HG02763 (cell line): ENCODE measurements at regions not wholly inside any gene's neighbourhood (a gene's known extent, or its start where the extent isn't known, plus 50 kb on each side); places are given as distances from the start of the nearest gene placed in this dataset.

Experiments used
- ATAC-seq: cut with Tn5 transposase; IDR thresholded peaks from one replicate; pipeline ENCODE4 v1.9.1; 2021; ENCODE audit warnings: mild to moderate bottlenecking, moderate library complexity; ENCODE audit not compliant: unreplicated experiment

DNA sequence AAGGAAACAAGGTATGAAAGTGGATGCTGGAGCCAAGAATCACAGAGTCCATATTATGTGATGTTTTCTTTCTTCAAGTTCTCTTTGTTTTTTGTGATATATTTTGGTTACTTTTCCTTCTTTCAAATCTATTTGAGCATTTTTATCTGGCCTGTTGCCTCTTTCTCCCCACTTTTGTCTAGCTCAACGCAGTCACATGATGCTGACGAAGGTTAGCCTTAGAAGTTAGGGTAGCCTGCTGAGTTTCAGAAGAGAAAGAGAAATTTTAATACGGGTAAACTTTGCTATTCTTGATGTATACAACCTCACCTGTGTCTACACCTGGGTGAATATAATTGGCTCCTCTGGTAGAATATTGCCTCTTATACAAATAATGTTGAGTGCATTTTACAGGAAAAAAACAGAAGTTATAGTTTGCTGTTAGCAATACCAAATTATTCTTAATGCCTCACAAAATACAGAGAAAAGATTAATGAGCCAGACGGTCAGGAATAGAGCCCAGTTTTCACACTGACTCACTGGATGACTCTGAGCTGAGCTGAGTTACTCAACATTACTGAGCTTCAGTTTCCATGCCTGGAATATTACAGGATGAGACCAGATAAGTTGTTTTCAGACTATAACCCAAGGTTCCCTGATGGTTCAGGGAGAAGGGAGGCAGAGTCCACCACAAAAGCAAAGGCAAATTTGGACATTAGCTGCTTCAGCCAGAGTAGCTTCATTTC, 161.6 kb upstream of the BDNF start:
- ATAC-seq, result no peak

DNA sequence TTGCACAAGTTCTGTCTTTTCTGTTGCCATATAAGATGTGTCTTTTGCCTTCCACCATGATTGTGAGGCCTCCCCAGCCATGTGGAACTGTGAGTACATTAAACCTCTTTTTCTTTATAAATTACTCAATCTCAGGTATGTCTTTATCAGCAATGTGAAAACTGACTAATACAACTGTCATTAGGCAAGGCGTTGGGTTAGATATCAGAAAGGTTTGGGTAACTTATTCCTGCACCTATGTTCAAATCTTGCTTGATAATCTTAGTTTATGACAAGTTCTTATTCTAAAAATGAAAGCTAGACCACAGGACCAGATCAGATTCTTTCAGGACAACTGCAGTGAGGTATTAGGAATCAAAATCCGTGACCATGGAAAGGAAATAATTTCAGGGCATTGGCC, 160.6 kb upstream of the BDNF start:
- ATAC-seq, result no peak

DNA sequence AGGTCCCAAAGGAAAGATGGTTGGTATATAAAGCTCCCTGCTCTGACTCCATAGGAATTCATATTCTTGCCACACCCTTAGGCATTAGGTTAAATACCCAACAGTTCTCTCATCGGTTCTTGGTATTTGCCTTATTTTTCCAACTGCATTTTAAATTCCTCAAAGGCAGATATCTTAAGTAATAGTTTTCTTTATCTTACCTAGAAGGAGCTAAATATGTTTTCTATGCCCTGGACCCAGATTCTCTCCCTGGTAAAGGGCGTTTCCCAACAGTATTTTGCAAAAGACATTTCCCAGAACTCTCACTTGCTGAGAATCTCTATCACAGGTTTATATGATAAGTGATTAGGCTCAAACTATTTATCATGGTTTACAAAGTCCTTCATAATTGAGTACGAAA, 158.6 kb upstream of the BDNF start:
- no peak for ATAC-seq

DNA sequence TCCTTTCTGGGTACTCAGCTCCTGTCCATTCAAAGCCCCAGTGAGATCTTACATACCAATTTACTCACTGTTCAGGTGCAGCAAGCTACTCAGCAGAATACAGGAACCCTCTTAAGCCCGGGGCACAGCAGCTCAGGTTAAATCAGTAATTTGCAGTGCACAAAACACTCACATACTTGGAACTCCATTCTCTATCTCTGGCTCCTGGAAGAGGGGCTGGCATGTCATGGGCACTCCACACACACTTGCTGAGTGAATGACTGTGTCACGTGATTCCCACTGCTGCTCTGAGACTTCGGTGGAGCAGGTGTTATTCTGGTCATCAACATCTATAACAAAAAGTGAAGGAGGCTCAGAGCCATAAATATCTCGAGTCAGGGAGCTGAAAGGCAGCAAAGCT, 157.3 kb upstream of the BDNF start:
- no peak for ATAC-seq

DNA sequence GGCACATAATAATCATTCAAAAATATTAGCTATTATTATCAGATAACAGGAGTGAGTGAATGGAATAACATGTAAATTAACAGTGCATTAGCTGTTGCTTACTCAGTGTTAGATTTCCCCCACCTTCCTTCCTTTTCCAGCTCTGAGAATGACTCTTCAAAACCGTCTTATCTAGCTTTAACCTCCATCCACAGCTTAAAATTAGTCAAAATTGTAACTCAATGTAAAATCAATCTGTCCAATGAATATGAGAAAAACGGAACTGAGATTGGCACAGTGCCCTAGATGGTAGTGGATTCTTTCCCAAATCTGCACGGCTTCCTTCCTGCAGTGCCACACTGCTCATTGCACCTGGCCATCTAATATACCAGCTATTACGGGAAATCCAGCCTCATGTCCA, 156.8 kb upstream of the BDNF start:
- ATAC-seq, result peak; percentile 45

DNA sequence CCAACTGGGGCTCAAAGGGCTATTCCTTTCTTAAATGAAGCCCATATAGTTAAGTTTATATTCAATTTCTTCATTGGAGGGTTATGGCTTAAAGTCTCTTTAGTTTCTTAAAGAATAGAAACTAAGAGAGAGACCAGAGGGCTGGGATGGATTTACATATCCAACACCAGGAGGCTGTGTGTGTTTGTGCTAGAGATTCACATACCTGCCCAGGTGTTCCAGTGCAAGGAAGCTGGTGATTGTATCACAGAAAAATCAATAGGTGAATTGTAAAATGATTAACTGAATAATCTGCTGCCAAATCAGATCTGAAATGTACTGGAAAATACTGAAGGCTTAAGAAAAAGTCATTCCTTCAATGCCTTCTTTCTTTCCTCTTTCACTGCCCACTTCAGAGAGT, 148.2 kb upstream of the BDNF start:
- ATAC-seq, result no peak

DNA sequence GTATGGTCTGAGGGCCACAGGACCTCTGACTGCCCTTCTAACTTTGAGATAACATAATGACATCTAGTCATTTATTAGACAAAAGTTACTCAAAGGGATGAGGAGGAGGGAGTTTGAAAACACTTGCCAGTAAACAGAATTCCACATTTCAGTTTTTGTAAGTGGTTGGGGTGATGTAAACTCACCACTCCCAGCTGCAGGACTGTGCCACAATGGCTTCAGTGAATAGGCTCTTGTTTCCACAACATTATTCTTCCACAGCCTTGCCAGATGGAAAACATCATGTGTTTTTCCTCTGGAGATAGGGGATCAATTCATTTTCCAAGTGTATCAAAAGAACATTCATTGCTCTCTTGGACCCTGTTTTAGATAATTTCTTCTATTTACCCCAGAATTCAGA, 147.2 kb upstream of the BDNF start:
- no peak for ATAC-seq

DNA sequence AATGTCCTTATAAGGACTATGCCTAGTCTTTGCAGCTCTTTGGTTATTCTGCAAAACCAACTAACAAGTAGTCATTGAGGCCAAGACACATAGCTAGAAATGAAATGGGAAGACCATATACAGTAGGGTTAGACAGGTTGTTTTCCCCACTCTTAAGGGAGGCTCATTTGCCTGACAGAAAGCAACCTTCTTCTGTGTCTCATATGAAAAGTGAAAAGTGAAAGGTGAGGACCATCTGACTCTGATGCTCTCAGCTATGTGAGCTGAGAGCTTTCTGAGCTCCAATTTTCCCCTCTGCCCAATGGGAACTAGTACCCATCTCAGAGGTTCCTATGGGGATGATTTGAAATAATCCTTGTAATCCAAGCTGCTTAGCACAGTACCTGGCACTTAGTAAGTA, 142.0 kb upstream of the BDNF start:
- ATAC-seq, result no peak

DNA sequence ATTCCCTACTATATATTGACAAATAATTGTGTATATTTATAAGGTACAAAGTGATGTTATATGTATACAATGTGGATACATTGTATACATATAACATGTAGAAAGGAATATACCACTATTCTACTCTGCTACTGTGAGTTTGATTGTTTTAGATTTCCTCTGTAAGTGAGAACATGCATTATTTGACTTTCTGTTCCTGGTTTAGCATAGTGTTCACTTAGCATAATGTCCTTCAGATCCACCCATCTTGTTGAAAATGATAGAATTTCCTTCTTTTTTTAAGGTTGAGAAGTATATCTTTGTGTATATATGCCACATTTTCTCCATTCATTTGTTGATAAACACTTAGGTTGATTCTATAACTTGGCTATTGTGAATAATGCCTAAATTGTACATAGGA, 140.8 kb upstream of the BDNF start:
- ATAC-seq, result no peak

DNA sequence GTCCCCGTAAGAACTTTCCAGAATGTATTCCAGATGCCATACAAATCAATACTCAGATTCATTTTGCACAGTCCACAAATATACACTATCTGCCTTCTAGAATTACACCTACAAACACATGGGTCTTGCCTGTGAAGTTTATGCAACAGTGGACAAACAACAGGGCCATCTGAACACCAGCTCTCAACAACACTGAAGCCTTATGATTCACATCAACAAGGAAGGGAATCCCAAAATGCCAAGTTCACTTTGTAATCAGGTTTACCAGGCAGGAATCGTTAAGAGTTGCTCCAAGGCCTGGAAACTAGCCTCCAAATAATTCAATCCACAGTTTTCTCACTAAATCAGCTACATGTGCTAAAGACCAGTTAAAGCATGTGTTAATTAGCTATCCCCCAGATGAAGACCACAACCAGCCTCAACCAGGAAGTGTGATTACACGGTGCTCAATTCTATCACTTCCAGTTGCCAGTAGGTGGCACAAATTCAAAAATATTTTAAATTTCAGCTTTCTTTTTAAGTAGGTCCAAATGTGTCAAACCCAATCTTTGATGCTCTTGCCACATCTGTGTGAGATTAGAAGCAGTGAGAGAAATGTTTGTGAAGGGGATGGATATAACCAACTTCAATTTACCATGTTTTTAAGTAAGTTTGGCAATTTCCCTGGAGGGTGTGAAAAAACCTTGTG, 139.1 kb upstream of the BDNF start:
- ATAC-seq, result no peak

DNA sequence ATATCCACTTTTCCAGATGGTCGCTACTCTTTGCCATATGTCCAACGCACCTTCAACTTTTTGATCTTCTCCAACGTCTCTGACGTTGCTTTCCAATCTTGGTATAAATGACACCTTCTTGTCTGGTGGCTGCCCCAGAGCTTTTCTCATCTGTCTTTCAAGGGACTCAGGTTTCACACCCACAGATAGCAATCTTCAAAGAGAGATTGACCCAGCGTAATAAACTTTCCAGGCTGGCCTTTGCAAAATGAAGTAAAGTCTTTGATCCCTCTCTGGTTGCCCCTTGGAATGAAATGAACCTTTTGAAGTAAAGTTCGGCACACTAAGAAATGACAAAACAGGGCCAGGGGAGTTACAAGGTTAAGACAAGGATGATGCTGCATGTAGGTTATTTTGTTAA, 138.4 kb upstream of the BDNF start:
- ATAC-seq, result no peak

DNA sequence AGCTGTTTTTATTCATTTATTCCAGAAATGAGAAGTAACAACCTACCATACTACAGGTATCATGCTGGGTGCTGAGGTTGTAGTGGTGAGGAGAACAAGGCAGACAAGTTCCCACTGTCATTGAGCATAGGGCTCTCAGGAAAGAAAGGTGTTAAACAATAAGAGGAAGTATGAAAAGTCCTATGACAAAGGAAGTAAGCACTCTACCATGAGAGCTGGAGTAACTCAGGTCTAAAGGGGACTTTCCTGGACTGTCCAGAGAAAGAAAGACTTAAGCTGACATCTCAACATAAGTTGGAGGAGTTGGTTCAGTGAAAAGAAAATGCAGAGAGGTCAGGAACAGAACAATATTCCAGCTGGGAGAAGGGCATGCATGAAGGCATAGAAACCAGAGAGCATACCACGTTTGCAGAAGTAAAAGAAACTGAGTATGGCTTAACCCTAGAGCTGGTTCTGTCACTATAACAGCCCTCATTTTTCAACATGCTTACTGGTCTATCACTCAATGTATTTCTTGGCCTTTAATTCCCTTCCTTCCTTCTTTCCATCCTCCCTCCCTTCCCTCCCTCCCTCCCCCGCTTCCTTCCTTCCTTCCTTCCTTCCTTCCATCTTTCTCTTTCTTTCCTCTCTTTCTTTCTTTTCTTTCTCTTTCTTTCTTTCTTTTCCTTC, 137.8 kb upstream of the BDNF start:
- peak; percentile 89 for ATAC-seq

DNA sequence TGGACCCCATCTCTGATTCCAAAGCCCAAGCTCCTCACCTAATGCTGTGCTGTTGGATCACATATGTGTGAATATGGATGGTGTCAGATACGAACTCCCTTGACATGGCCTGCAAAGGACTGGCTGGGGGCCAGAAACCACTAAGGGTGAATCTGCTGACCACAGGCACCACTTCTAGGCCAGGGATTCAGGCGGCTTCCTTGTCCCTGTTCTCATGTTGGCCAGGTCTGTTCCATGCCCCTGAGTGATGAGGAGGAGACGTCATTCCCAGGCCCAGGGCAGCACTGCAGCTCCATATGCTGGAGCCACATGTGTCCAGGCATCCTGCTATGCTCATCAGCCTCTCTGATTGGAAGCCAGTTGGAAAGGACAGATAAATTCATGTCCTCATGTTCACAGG, 130.0 kb upstream of the BDNF start:
- ATAC-seq, result no peak

DNA sequence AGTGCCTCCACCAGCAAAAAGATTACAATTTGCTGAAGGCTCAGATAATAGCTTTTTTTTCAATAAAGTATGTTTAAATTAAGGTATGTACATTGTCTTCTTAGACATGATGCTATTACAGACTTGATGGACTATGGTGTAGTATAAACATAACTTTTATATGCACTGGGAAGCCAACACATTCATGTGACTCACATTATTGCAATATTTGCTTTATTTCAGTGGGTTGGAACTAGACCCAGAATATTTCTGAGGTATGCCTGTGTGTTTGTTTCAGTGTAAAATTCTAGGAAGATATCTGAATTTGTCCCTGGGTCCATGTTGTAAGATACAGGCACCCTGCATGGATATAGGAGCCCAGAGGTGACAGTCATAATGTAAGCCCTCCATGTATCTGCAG, 120.0 kb upstream of the BDNF start:
- ATAC-seq, result no peak

DNA sequence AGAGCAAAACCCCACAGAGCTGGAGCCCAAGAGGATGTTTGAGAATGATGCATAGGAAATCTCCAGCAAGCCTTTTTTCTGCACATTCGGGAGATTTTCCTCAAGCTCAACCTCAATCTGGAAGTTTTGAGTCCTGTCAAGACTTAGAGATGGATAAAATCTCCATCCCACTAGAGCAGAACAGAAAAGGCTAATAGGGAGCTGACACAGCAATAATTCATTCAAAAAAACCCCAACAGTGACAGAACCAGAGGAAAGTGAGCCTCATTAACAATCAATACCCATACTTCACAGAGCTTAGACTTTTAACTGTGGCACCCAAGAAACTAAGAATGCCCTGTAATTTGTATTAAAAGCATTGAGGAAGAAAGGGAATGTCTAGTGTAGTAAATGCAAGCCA, 115.9 kb upstream of the BDNF start:
- ATAC-seq, result no peak

DNA sequence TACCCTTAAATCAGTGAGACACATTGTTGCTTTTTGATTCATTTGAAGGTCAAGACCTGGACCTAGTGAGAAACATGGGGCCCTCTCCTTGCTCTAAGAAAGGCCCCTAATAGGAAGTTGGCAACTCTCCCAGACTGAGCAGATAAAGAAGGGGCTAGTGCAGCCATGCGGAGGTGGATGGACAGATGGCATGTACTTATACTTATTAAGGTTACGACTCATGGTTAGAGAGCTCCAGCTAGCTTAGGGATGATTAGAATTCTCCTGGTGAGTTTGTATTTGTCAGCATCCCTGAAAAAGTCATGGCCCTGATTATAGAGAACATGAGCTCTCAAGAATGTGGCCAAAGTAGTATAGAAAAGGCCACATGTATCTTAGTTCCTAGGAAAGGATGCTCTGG, 112.1 kb upstream of the BDNF start:
- no peak for ATAC-seq

DNA sequence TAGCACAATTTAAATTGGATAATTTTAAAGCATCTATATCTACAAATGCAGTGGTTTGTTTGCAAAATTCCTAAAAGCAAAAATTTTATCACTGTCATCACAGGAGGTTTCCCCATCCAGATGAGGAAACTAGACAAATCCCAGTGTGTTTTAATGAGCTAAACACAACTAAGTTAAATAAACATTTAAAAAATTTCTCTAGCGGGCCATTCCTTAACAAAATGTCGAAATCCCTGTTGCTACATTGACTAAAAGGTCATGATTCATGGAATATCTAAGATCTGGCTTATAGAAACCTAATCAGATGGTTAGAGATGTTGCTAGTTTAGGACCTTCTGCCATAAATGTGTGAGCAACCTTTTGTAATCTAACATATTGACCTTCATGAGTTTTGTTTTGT, 107.3 kb upstream of the BDNF start:
- no peak for ATAC-seq

DNA sequence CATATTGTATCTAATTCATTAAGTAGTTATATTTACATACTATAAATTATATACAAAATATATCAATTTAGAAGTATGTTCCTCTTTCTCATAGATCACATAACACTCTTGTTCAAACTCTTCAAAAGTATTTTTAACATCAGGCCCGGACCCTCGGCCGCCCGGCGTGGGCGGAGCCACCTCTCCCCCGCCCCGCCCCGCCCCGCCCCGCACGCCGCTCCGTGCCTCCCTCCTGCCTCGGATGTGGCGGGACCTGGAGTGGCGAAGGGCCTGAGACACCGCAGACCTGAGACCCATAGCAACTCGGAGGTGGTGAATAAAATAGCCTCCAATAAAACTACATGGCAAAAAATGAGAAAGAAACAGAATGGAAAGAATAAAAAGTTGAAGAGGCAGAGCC, 105.9 kb upstream of the BDNF start:
- no peak for ATAC-seq

DNA sequence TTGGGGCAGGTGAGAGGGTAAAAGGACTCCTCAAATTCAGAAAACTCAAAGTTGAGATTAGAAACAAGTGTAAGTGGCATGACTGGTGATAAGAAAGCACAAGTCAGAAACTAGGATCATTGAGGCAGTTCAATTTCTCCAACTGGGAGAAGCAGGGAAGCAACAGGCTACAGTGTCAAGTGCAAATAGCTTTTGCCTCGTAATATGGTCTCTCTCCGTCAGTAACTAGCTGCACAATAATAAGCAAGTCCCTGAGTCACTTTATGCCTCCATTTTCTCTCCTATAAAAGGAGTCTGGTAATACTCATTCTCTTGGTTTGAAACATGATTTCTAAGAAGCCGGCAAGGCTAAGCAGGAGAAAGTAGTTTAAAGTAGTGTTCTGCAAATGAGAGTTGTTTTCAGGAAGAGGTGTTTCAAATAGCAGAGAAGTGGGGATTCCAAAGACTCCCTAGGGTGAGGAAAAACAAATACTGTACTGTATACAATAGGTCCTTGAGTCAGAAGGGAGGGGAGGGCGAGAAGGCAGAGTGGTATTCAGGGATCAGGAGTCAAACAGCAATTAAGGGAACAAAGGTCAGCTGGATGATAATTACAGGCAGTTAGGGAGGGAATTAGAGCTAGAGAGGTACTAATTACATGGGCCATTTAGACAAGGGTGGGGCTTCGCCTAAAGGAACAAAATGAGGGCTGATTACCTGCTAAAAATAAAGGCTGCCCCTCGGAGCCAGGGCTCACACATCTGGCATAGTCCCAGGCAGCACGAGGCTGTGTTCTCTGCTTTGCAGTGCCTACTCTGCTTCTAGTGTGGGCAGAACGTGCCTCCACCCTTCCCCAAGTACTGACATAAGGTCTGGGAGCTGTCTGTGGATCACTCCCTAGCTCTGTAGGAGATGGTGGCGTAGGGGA, 96.0 kb upstream of the BDNF start:
- no peak for ATAC-seq

DNA sequence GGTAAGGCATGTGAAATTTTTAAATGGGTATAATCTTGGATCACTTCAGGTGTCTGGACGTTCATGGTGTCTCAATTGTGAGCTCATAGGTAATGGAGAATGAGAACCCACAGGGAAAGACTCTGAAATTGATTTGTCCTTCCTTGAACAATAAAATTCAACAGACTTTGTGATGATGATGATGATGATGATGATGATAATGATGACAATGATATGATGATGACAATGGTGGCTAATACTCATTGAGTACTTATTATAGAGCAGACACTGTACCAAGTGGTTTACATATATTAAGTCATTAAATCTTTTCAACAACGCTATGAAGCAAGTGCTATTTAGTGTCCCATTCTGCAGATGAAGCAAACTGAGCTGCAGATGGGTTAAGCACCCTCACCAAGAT, 86.6 kb upstream of the BDNF start:
- ATAC-seq, result no peak

DNA sequence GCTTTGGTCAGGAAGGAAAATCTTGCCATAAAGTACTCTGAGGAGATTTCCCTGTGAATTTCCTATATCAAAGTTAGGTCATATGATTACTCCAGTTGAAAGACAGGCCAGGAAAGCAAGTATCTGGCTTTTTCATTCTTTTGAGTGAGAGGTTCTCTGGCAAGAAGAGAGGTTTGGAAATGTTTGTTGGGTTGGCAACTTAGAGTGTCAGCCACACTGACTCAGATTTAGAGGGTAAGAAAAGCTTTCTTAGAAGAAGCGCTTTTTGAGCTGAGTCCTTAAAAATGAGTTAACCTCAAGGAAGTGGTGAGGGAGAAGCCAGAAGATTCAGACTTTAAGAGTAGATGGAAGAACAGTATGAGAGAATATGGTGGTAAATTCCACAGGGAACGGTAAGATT, 86.1 kb upstream of the BDNF start:
- no peak for ATAC-seq
